A549 (cell line): ENCODE measurements at regions not wholly inside any gene's neighbourhood (a gene's known extent, or its start where the extent isn't known, plus 50 kb on each side); places are given as distances from the start of the nearest gene placed in this dataset.

Source experiments
- HOXB13 ChIP-seq: fragments of 250-450 bp; sonication (Bioruptor Pico); IDR thresholded peaks from 2 replicates; pipeline ENCODE4 v1.5.0; 2020; ENCODE audit warnings: low read depth, mild to moderate bottlenecking, moderate library complexity
- MAFK ChIP-seq: fragments of 450-650 bp; IDR thresholded peaks from 2 replicates; pipeline ENCODE4 v1.6.1; 2014; ENCODE audit not compliant: partially characterized antibody
- MAZ ChIP-seq: fragments of 150-350 bp; IDR thresholded peaks from 2 replicates; pipeline ENCODE4 v1.6.1; 2014; ENCODE audit warnings: antibody characterized with exemption, low read depth, low read length, borderline replicate concordance
- NR3C1 ChIP-seq: fragments of >200 bp; sonication (Bioruptor Twin); formaldehyde crosslinking; IDR thresholded peaks from 3 replicates; pipeline ENCODE4 v1.6.1; 2017
- POLR2A ChIP-seq: IDR thresholded peaks from 2 replicates; pipeline ENCODE4 v1.6.1; 2012; ENCODE audit warnings: mild to moderate bottlenecking, low read length
- RAD21 ChIP-seq, 2 experiments: fragments of >200 bp in 1 of 2; sonication (Bioruptor Twin) in 1 of 2; formaldehyde crosslinking in 1 of 2; IDR thresholded peaks in 1 of 2; conservative IDR thresholded peaks in 1 of 2; 2 replicates in 1 of 2; 3 replicates in 1 of 2; pipeline ENCODE4 v1.6.1; 2012 to 2018; ENCODE audit warnings: inconsistent platforms in 1 of 2
- TF ChIP-seq, protein P1 (sequence below): fragments of >200 bp; sonication (Bioruptor Twin); formaldehyde crosslinking; IDR thresholded peaks from 3 replicates; pipeline ENCODE4 v1.5.1; 2016
- TF ChIP-seq, protein P2 (sequence below): fragments of 200-600 bp; sonication (generic); IDR thresholded peaks from 2 replicates; pipeline ENCODE4 v1.6.1; 2016; ENCODE audit warnings: antibody characterized with exemption, mild to moderate bottlenecking, moderate library complexity

DNA sequence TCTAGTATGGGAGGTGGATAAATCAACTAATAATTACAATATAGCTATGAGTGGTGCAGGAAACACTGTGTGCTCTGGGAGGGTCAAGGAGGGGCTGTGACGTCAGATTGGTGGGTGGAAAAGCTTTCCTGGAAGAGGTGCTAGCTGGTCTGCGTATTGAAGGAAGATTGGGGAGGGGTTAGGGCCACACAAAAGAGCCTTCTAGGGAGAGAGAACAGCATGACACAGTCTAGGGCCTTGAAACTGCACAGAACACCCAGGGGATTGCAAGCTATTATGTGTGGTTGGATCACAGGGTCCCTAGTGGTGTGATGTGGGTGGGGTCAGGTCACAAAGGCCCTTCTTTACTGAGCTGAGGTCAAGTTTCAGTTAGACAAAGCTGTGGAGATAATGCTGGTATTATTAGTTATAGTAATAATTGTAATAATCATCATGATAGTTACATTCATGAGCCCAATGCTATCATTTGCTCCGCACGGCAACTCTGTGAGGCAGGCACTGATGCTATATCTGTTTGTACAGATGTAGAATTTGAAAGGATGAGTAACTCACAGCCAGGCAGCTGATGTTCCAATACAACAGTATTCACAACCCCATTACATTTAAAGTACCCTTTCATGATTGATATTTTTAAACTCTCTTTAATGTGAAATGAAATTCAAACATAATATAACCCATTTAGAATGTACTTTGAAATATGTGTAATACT is 197.4 kb upstream of the IL12B start:
- TF ChIP-seq, protein P1, sequence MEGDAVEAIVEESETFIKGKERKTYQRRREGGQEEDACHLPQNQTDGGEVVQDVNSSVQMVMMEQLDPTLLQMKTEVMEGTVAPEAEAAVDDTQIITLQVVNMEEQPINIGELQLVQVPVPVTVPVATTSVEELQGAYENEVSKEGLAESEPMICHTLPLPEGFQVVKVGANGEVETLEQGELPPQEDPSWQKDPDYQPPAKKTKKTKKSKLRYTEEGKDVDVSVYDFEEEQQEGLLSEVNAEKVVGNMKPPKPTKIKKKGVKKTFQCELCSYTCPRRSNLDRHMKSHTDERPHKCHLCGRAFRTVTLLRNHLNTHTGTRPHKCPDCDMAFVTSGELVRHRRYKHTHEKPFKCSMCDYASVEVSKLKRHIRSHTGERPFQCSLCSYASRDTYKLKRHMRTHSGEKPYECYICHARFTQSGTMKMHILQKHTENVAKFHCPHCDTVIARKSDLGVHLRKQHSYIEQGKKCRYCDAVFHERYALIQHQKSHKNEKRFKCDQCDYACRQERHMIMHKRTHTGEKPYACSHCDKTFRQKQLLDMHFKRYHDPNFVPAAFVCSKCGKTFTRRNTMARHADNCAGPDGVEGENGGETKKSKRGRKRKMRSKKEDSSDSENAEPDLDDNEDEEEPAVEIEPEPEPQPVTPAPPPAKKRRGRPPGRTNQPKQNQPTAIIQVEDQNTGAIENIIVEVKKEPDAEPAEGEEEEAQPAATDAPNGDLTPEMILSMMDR: no peak
- TF ChIP-seq MAFK (no peak), HOXB13 (CRISPR knock-in tag) (no peak), POLR2A (no peak), MAZ (no peak), NR3C1 (no peak), RAD21 (conservative IDR thresholded peaks at IDR 0.05 in 1 of 2, IDR thresholded peaks at IDR 0.05 in 1 of 2) (no peak)
- TF ChIP-seq, protein P2, sequence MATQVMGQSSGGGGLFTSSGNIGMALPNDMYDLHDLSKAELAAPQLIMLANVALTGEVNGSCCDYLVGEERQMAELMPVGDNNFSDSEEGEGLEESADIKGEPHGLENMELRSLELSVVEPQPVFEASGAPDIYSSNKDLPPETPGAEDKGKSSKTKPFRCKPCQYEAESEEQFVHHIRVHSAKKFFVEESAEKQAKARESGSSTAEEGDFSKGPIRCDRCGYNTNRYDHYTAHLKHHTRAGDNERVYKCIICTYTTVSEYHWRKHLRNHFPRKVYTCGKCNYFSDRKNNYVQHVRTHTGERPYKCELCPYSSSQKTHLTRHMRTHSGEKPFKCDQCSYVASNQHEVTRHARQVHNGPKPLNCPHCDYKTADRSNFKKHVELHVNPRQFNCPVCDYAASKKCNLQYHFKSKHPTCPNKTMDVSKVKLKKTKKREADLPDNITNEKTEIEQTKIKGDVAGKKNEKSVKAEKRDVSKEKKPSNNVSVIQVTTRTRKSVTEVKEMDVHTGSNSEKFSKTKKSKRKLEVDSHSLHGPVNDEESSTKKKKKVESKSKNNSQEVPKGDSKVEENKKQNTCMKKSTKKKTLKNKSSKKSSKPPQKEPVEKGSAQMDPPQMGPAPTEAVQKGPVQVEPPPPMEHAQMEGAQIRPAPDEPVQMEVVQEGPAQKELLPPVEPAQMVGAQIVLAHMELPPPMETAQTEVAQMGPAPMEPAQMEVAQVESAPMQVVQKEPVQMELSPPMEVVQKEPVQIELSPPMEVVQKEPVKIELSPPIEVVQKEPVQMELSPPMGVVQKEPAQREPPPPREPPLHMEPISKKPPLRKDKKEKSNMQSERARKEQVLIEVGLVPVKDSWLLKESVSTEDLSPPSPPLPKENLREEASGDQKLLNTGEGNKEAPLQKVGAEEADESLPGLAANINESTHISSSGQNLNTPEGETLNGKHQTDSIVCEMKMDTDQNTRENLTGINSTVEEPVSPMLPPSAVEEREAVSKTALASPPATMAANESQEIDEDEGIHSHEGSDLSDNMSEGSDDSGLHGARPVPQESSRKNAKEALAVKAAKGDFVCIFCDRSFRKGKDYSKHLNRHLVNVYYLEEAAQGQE: no peak
